ENCODE measurements at regions not wholly inside any gene's neighbourhood (a gene's known extent, or its start where the extent isn't known, plus 50 kb on each side); places are given as distances from the start of the nearest gene placed in this dataset.

DNA sequence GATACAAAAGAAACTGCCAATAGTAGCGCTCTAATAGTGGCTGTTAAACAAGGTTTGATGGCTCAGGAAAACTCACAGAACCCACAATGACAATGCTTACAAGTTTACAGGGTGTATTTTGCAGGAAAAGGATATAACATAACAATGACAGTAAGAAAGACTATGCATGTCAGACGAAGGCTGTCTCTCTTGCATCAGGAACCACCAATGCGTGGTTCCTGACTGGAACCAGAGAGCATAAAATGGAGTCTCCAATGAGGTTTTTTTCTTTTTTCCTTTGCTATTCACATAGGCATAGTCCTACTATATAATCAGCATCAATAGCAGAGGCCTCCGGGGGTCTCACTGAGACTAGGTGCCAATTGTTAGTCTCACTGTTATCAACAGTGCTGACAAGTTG lies 120.4 kb upstream of the STEAP1 start:
- TF ChIP-seq, protein P1, sequence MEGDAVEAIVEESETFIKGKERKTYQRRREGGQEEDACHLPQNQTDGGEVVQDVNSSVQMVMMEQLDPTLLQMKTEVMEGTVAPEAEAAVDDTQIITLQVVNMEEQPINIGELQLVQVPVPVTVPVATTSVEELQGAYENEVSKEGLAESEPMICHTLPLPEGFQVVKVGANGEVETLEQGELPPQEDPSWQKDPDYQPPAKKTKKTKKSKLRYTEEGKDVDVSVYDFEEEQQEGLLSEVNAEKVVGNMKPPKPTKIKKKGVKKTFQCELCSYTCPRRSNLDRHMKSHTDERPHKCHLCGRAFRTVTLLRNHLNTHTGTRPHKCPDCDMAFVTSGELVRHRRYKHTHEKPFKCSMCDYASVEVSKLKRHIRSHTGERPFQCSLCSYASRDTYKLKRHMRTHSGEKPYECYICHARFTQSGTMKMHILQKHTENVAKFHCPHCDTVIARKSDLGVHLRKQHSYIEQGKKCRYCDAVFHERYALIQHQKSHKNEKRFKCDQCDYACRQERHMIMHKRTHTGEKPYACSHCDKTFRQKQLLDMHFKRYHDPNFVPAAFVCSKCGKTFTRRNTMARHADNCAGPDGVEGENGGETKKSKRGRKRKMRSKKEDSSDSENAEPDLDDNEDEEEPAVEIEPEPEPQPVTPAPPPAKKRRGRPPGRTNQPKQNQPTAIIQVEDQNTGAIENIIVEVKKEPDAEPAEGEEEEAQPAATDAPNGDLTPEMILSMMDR (conservative IDR thresholded peaks at IDR 0.05): no peak
- no peak overlapping the region for H3K4me3 ChIP-seq (ENCODE audit: low read length)
- 60 to 78% methylated on average over 3 to 4 of the region's 4 CpGs for WGBS, 2 experiments (ENCODE audit: insufficient coverage in 1 of 2, insufficient read length in 1 of 2)
- H3K9me3 ChIP-seq (ENCODE audit: control insufficient read depth, low read length): no peaks in the 10 kb centered on the region
- Mint-ChIP-seq H3K4me1 (no peaks in the 10 kb centered on the region), H3K27ac (no peak overlapping the region), H3K9me3 (no peaks in the 10 kb centered on the region), H3K36me3 (ENCODE audit: low read depth) (no peaks in the 10 kb centered on the region), H3K4me3 (no peak overlapping the region), H3K27me3 (ENCODE audit: insufficient read depth) (no peaks in the 10 kb centered on the region)
- H3K27ac ChIP-seq (ENCODE audit: low read depth, low read length): no peak overlapping the region
- no peak for DNase-seq
- H3K9ac ChIP-seq (ENCODE audit: extremely low read depth, low read length, poor library complexity, severe bottlenecking): no peak overlapping the region
- H3K27me3 ChIP-seq (ENCODE audit: control insufficient read depth, insufficient read depth, low read length, poor library complexity, severe bottlenecking): no peaks in the 10 kb centered on the region
- H3K36me3 ChIP-seq (ENCODE audit: control insufficient read depth, insufficient read depth, low read length): no peaks in the 10 kb centered on the region
- H3K4me1 ChIP-seq (ENCODE audit: control insufficient read depth, insufficient read depth, low read length): no peaks in the 10 kb centered on the region

DNA sequence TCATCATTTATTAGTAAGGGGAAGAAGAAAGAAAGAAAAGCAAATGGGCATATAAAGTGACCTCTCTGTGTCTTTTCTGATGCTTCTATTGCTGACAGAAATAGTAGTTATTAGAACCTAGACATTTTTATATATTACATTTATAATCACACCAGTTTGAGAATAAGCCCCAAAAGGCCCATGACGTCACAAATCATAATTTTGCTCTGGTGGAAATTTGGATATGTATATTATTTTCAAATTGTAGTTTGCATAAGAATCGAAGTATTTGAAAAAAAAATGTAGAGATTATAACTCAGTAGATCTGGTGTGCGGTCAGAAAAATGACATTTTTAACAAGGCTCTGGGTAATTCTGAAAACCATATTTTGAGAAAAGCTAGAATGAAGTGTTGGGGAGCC lies 101.2 kb upstream of the STEAP1 start:
- 81 to 90% methylated on average over 2 to 3 of the region's 3 CpGs for WGBS, 2 experiments (ENCODE audit: insufficient coverage in 1 of 2, insufficient read length in 1 of 2)
- no peak overlapping the region for H3K4me3 ChIP-seq (ENCODE audit: low read length)

DNA sequence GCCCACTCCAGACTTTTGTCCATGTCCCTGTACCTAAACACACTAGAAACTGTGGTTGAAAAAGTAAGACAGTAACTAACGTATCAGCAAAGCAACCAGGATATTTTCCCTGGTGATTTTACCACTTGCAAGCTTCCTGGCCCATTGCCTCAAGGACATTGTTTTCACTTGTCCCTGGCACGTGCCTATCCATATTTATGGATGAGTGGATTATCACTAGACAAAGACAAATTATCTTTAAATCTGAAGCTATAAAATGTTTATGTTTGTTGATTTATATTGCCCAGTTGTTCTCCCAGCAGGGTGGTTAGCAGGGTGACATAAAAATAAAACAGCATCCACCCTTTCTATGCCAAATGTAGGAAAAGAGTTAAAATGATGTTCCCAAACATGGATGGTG lies 93.2 kb upstream of the STEAP1 start:
- no peaks in the 10 kb centered on the region for H3K27me3 Mint-ChIP-seq (ENCODE audit: insufficient read depth)
- Histone ChIP-seq H3K4me3 (ENCODE audit: low read length) (no peak overlapping the region), H3K9me3 (ENCODE audit: control insufficient read depth, low read length) (no peaks in the 10 kb centered on the region)

More for the DNA sequence above, 101.2 kb upstream of the STEAP1 start:
- Mint-ChIP-seq H3K27ac (no peak overlapping the region), H3K4me1 (no peaks in the 10 kb centered on the region), H3K4me3 (no peak overlapping the region), H3K36me3 (ENCODE audit: low read depth) (no peaks in the 10 kb centered on the region), H3K27me3 (ENCODE audit: insufficient read depth) (no peaks in the 10 kb centered on the region), H3K9me3 (no peaks in the 10 kb centered on the region)
- TF ChIP-seq, protein P1 (conservative IDR thresholded peaks at IDR 0.05): no peak
- H3K27me3 ChIP-seq (ENCODE audit: control insufficient read depth, insufficient read depth, low read length, poor library complexity, severe bottlenecking): no peaks in the 10 kb centered on the region
- no peaks in the 10 kb centered on the region for H3K4me1 ChIP-seq (ENCODE audit: control insufficient read depth, insufficient read depth, low read length)
- no peak for DNase-seq
- H3K9ac ChIP-seq (ENCODE audit: extremely low read depth, low read length, poor library complexity, severe bottlenecking): no peak overlapping the region
- H3K27ac ChIP-seq (ENCODE audit: low read depth, low read length): no peak overlapping the region
- no peaks in the 10 kb centered on the region for H3K9me3 ChIP-seq (ENCODE audit: control insufficient read depth, low read length)
- H3K36me3 ChIP-seq (ENCODE audit: control insufficient read depth, insufficient read depth, low read length): no peaks in the 10 kb centered on the region

More for the DNA sequence above, 93.2 kb upstream of the STEAP1 start:
- TF ChIP-seq, protein P1 (conservative IDR thresholded peaks at IDR 0.05): no peak
- Histone ChIP-seq H3K27me3 (ENCODE audit: control insufficient read depth, insufficient read depth, low read length, poor library complexity, severe bottlenecking) (no peaks in the 10 kb centered on the region), H3K4me1 (ENCODE audit: control insufficient read depth, insufficient read depth, low read length) (no peaks in the 10 kb centered on the region), H3K9ac (ENCODE audit: extremely low read depth, low read length, poor library complexity, severe bottlenecking) (no peak overlapping the region), H3K27ac (ENCODE audit: low read depth, low read length) (no peak overlapping the region), H3K36me3 (ENCODE audit: control insufficient read depth, insufficient read depth, low read length) (no peaks in the 10 kb centered on the region)
- no peaks in the 10 kb centered on the region for H3K9me3 Mint-ChIP-seq
- H3K36me3 Mint-ChIP-seq (ENCODE audit: low read depth): no peaks in the 10 kb centered on the region
- WGBS, 2 experiments (ENCODE audit: insufficient coverage in 1 of 2, insufficient read length in 1 of 2): 67 to 100% methylated on average over 1 to 2 of the region's 2 CpGs
- no peak overlapping the region for H3K4me3 Mint-ChIP-seq
- no peaks in the 10 kb centered on the region for H3K4me1 Mint-ChIP-seq
- no peak overlapping the region for H3K27ac Mint-ChIP-seq
- no peak for DNase-seq
